Sigmoid colon (tissue), 6 donors: ENCODE measurements at regions not wholly inside any gene's neighbourhood (a gene's known extent, or its start where the extent isn't known, plus 50 kb on each side); places are given as distances from the start of the nearest gene placed in this dataset.

Source experiments
- DNase-seq: peaks from one replicate; pipeline ENCODE4 v3.0.0-alpha.2; 2019
- H3K27ac ChIP-seq, 4 donors: fragments of 200-600 bp; sonication (generic); one replicate each; pipeline ENCODE4 v1.5.1; 2016 to 2019; ENCODE audit warnings: mild to moderate bottlenecking in 1 of 4
- H3K27me3 ChIP-seq, 3 donors: fragments of 200-600 bp; sonication (generic); one replicate each; pipeline ENCODE4 v1.5.1; 2019; ENCODE audit warnings: mild to moderate bottlenecking in 1 of 3
- H3K36me3 ChIP-seq, 4 donors: fragments of 200-600 bp; sonication (generic); one replicate each; pipeline ENCODE4 v1.5.1; 2016 to 2019
- H3K4me1 ChIP-seq, 4 donors: fragments of 200-600 bp; sonication (generic); one replicate each; pipeline ENCODE4 v1.5.1; 2017 to 2019
- H3K4me3 ChIP-seq, 4 donors: fragments of 200-600 bp; sonication (generic); one replicate each; pipeline ENCODE4 v1.5.1; 2017 to 2019; ENCODE audit warnings: mild to moderate bottlenecking in 2 of 4, moderate library complexity in 1 of 4
- H3K9me3 ChIP-seq, 4 donors: fragments of 200-600 bp in 3 of 4; sonication (generic) in 3 of 4; one replicate each; pipeline versions ENCODE4 v1.5.1 to v1.6.1; 2013 to 2019
- CTCF ChIP-seq, 4 experiments: fragments of 450-650 bp in 3 of 4; fragments of 200-600 bp in 1 of 4; IDR thresholded peaks; one replicate each; pipeline ENCODE4 v1.5.1; 2016 to 2019; ENCODE audit warnings: antibody characterized with exemption in 4 of 4, mild to moderate bottlenecking in 3 of 4, moderate library complexity in 2 of 4
- EP300 ChIP-seq, 4 donors: sonication (generic); formaldehyde crosslinking; IDR thresholded peaks; one replicate each; pipeline ENCODE4 v1.6.1; 2017; ENCODE audit warnings: antibody characterized with exemption in 4 of 4
- POLR2A ChIP-seq, 2 donors: fragments of 450-650 bp; IDR thresholded peaks; one replicate each; pipeline ENCODE4 v1.6.1; 2016; ENCODE audit warnings: antibody characterized with exemption in 2 of 2, mild to moderate bottlenecking in 2 of 2, moderate library complexity in 2 of 2
- POLR2AphosphoS5 ChIP-seq, 4 donors: sonication (generic); formaldehyde crosslinking; IDR thresholded peaks; one replicate each; pipeline ENCODE4 v1.6.1; 2017; ENCODE audit warnings: antibody characterized with exemption in 4 of 4
- WGBS, 2 donors: extraction: QIAGEN DNeasy Blood & Tissue Kit; methylation state at CpG; one replicate each; pipeline ENCODE4 v1.1.7; 2013; 5-methylcytosine and 5-hydroxymethylcytosine counted together
- intact Hi-C: fragments of 100-400 bp; cut with DNase I; formaldehyde crosslinking; loops from one replicate; pipeline ENCODE4 v1.15.1; 2023
- donor health status: healthy with polysubstance abuse.
- donor health status: healthy.

GRCh38 chr12:13340149-13340548, 143.6 kb downstream of the EMP1 start:
- no peak for TF ChIP-seq POLR2AphosphoS5 (IDR thresholded peaks at IDR 0.05)
- no peak for TF ChIP-seq EP300 (IDR thresholded peaks at IDR 0.05)
- TF ChIP-seq CTCF (IDR thresholded peaks at IDR 0.05): no peak
- TF ChIP-seq POLR2A (IDR thresholded peaks at IDR 0.05): no peak
- H3K9me3 ChIP-seq: peaks cover 0 to 5% (median 0%) of the 10 kb centered on the region in 4 donors
- no peak for DNase-seq
- no peak overlapping the region for H3K4me3 ChIP-seq
- H3K36me3 ChIP-seq: no peaks in the 10 kb centered on the region
- no peaks in the 10 kb centered on the region for H3K4me1 ChIP-seq
- 75 to 83% methylated on average over 1 of the region's 1 CpG for WGBS, 2 donors
- H3K27ac ChIP-seq: no peak overlapping the region
- H3K27me3 ChIP-seq: no peaks in the 10 kb centered on the region
- intact Hi-C loops: no loop called here

- no peaks in the 10 kb centered on the region for H3K27me3 ChIP-seq
- peaks cover 0 to 5% (median 0%) of the 10 kb centered on the region in 4 donors for H3K9me3 ChIP-seq
- H3K4me3 ChIP-seq: no peak overlapping the region
- H3K4me1 ChIP-seq: no peaks in the 10 kb centered on the region
- WGBS, 2 donors: 85 to 86% methylated on average over 1 of the region's 1 CpG
- intact Hi-C loops: no loop called here
- TF ChIP-seq POLR2A (IDR thresholded peaks at IDR 0.05) (no peak), POLR2AphosphoS5 (IDR thresholded peaks at IDR 0.05) (no peak), CTCF (IDR thresholded peaks at IDR 0.05) (no peak), EP300 (IDR thresholded peaks at IDR 0.05) (no peak)
- H3K36me3 ChIP-seq: no peaks in the 10 kb centered on the region
- H3K27ac ChIP-seq: no peak overlapping the region
- DNase-seq: no peak
These were observed 143.0 kb downstream of the EMP1 start for GRCh38 chr12:13339538-13339937.

GRCh38 chr12:13339091-13339490, 142.6 kb downstream of the EMP1 start:
- Histone ChIP-seq H3K4me3 (no peak overlapping the region), H3K36me3 (no peaks in the 10 kb centered on the region), H3K4me1 (no peaks in the 10 kb centered on the region), H3K27me3 (no peaks in the 10 kb centered on the region), H3K9me3 (peaks cover 0 to 5% (median 0%) of the 10 kb centered on the region in 4 donors), H3K27ac (no peak overlapping the region)
- no peak for TF ChIP-seq CTCF (IDR thresholded peaks at IDR 0.05)
- TF ChIP-seq POLR2A (IDR thresholded peaks at IDR 0.05): no peak
- no peak for TF ChIP-seq POLR2AphosphoS5 (IDR thresholded peaks at IDR 0.05)
- no peak for TF ChIP-seq EP300 (IDR thresholded peaks at IDR 0.05)
- no peak for DNase-seq
- intact Hi-C loops: no loop called here
- WGBS, 2 donors: 87 to 93% methylated on average over 4 of the region's 4 CpGs

- no peaks in the 10 kb centered on the region for H3K4me1 ChIP-seq
- no peak overlapping the region for H3K27ac ChIP-seq
- DNase-seq: no peak
- intact Hi-C loops: no loop called here
- TF ChIP-seq POLR2A (IDR thresholded peaks at IDR 0.05) (no peak), EP300 (IDR thresholded peaks at IDR 0.05) (no peak), CTCF (IDR thresholded peaks at IDR 0.05) (no peak), POLR2AphosphoS5 (IDR thresholded peaks at IDR 0.05) (no peak)
- H3K9me3 ChIP-seq: peaks cover 0 to 5% (median 0%) of the 10 kb centered on the region in 4 donors
- 78% methylated on average over 6 of the region's 6 CpGs for WGBS, 2 donors
- H3K4me3 ChIP-seq: no peak overlapping the region
- H3K27me3 ChIP-seq: no peaks in the 10 kb centered on the region
- no peaks in the 10 kb centered on the region for H3K36me3 ChIP-seq
These were observed 141.3 kb downstream of the EMP1 start for GRCh38 chr12:13337791-13338190.

GRCh38 chr12:13336216-13336615, 139.7 kb downstream of the EMP1 start:
- TF ChIP-seq POLR2AphosphoS5 (IDR thresholded peaks at IDR 0.05) (no peak), EP300 (IDR thresholded peaks at IDR 0.05) (no peak), CTCF (IDR thresholded peaks at IDR 0.05) (no peak), POLR2A (IDR thresholded peaks at IDR 0.05) (no peak)
- Histone ChIP-seq H3K27ac (no peak overlapping the region), H3K27me3 (no peaks in the 10 kb centered on the region), H3K4me1 (no peaks in the 10 kb centered on the region), H3K9me3 (peaks cover 0 to 1% (median 0%) of the 10 kb centered on the region in 4 donors), H3K4me3 (no peak overlapping the region), H3K36me3 (no peaks in the 10 kb centered on the region)
- intact Hi-C loops: no loop called here
- 92 to 94% methylated on average over 4 of the region's 4 CpGs for WGBS, 2 donors
- DNase-seq: no peak
